Tibial nerve (tissue), 4 donors: ENCODE measurements at regions not wholly inside any gene's neighbourhood (a gene's known extent, or its start where the extent isn't known, plus 50 kb on each side); places are given as distances from the start of the nearest gene placed in this dataset.

Experiments
- DNase-seq, 2 donors: peaks; one replicate each; pipeline ENCODE4 v3.0.0-alpha.2; 2019; ENCODE audit warnings: low spot score in 2 of 2
- H3K27ac ChIP-seq, 4 donors: fragments of 200-600 bp; sonication (generic) in 3 of 4; one replicate each; pipeline ENCODE4 v1.5.1; 2017 to 2019; ENCODE audit warnings: mild to moderate bottlenecking in 1 of 4
- H3K27me3 ChIP-seq, 2 donors: fragments of 200-600 bp; sonication (generic) in 1 of 2; one replicate each; pipeline versions ENCODE4 v1.5.1 to v1.6.0; 2017 to 2019
- H3K36me3 ChIP-seq, 3 donors: fragments of 200-600 bp; sonication (generic); one replicate each; pipeline ENCODE4 v1.5.1; 2018 to 2019
- H3K4me1 ChIP-seq, 4 donors: fragments of 200-600 bp; sonication (generic) in 3 of 4; one replicate each; pipeline ENCODE4 v1.5.1; 2017 to 2019
- H3K4me3 ChIP-seq, 4 donors: fragments of 200-600 bp; sonication (generic) in 3 of 4; one replicate each; pipeline ENCODE4 v1.5.1; 2017 to 2019; ENCODE audit warnings: mild to moderate bottlenecking in 1 of 4, moderate library complexity in 1 of 4
- H3K9me3 ChIP-seq, 4 donors: fragments of 200-600 bp; sonication (generic) in 3 of 4; one replicate each; pipeline ENCODE4 v1.5.1; 2017 to 2019
- EP300 ChIP-seq, 2 donors: sonication (generic); formaldehyde crosslinking; IDR thresholded peaks; one replicate each; pipeline ENCODE4 v1.6.1; 2017; ENCODE audit warnings: antibody characterized with exemption in 2 of 2, mild to moderate bottlenecking in 1 of 2
- POLR2A ChIP-seq, 2 donors: fragments of 450-650 bp; IDR thresholded peaks; one replicate each; pipeline ENCODE4 v1.6.1; 2017; ENCODE audit warnings: antibody characterized with exemption in 2 of 2, mild to moderate bottlenecking in 2 of 2, moderate library complexity in 2 of 2
- WGBS, 2 donors: methylation state at CpG; one replicate each; pipeline ENCODE4 v1.1.5; 2018; 5-methylcytosine and 5-hydroxymethylcytosine counted together
- TF ChIP-seq, protein P1 (sequence below), 5 experiments: fragments of 200-600 bp in 3 of 5; fragments of 450-650 bp in 2 of 5; sonication (generic) in 3 of 5; IDR thresholded peaks; one replicate each; pipeline ENCODE4 v1.5.1; 2016 to 2019; ENCODE audit warnings: antibody characterized with exemption in 5 of 5, mild to moderate bottlenecking in 3 of 5, moderate library complexity in 2 of 5

- H3K27me3 ChIP-seq: no peaks in the 10 kb centered on the region
- H3K27ac ChIP-seq: no peak overlapping the region
- TF ChIP-seq EP300 (IDR thresholded peaks at IDR 0.05) (no peak), POLR2A (IDR thresholded peaks at IDR 0.05) (no peak)
- TF ChIP-seq, protein P1, sequence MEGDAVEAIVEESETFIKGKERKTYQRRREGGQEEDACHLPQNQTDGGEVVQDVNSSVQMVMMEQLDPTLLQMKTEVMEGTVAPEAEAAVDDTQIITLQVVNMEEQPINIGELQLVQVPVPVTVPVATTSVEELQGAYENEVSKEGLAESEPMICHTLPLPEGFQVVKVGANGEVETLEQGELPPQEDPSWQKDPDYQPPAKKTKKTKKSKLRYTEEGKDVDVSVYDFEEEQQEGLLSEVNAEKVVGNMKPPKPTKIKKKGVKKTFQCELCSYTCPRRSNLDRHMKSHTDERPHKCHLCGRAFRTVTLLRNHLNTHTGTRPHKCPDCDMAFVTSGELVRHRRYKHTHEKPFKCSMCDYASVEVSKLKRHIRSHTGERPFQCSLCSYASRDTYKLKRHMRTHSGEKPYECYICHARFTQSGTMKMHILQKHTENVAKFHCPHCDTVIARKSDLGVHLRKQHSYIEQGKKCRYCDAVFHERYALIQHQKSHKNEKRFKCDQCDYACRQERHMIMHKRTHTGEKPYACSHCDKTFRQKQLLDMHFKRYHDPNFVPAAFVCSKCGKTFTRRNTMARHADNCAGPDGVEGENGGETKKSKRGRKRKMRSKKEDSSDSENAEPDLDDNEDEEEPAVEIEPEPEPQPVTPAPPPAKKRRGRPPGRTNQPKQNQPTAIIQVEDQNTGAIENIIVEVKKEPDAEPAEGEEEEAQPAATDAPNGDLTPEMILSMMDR (IDR thresholded peaks at IDR 0.05): no peak
- H3K4me3 ChIP-seq: no peak overlapping the region
- H3K4me1 ChIP-seq: no peaks in the 10 kb centered on the region
- no peak for DNase-seq
- H3K9me3 ChIP-seq: no peaks in the 10 kb centered on the region
- 62% methylated on average over 7 of the region's 7 CpGs for WGBS, 2 donors
- no peaks in the 10 kb centered on the region for H3K36me3 ChIP-seq
These were observed 1458.7 kb downstream of the AACS start for GRCh38 chr12:126523891-126524290.

DNA sequence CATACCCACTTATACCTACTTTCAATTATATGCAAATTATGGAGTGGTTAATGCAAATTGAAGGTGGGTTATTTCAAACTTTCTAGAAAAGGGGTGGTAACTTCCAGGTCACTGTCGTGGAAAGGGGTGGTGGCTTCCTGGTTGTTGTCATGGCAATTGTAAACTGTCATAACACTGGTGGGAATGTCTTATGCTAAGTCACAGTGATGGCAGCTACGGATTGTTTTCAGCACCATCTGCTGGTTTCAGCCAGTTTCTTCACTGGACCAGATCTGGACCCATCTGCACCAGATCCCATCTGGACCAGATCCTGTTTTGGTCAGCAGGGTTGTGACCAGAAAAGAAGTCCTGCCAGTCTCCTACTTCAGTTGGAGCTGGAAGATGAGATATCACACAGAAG, 1469.3 kb downstream of the AACS start:
- Histone ChIP-seq H3K4me3 (no peak overlapping the region), H3K36me3 (no peaks in the 10 kb centered on the region), H3K9me3 (no peaks in the 10 kb centered on the region), H3K27me3 (no peaks in the 10 kb centered on the region), H3K4me1 (no peaks in the 10 kb centered on the region), H3K27ac (no peak overlapping the region)
- WGBS, 2 donors: 77 to 81% methylated on average over 2 of the region's 2 CpGs
- no peak for TF ChIP-seq POLR2A (IDR thresholded peaks at IDR 0.05)
- TF ChIP-seq EP300 (IDR thresholded peaks at IDR 0.05): no peak
- TF ChIP-seq, protein P1 (IDR thresholded peaks at IDR 0.05): no peak
- DNase-seq: no peak

GRCh38 chr12:126534942-126535341, 1469.7 kb downstream of the AACS start:
- WGBS, 2 donors: 69 to 84% methylated on average over 1 of the region's 1 CpG
- no peak overlapping the region for H3K4me3 ChIP-seq
- no peak for DNase-seq
- H3K36me3 ChIP-seq: no peaks in the 10 kb centered on the region
- TF ChIP-seq POLR2A (IDR thresholded peaks at IDR 0.05) (no peak), EP300 (IDR thresholded peaks at IDR 0.05) (no peak)
- TF ChIP-seq, protein P1 (IDR thresholded peaks at IDR 0.05): no peak
- no peaks in the 10 kb centered on the region for H3K4me1 ChIP-seq
- H3K27me3 ChIP-seq: no peaks in the 10 kb centered on the region
- H3K9me3 ChIP-seq: no peaks in the 10 kb centered on the region
- no peak overlapping the region for H3K27ac ChIP-seq

DNA sequence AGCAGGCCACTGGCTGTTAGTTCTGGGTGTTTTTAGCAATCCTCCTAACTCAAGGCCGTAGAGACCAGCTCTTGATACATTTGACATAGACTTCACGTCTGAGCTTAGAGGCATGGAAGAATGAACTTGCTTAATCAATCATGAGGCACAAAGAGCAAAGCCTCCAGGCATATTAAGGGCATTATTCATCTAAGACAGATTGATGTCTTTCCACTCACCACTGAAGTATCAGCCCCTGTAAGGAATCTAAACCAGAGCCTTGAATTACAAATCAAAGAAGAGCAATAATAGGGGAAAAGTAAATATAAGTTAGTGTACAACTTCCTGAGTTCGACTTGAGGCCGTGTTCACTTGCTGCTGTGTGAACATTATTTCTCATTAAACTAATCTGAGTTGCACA, 1470.7 kb downstream of the AACS start:
- H3K4me3 ChIP-seq: no peak overlapping the region
- H3K36me3 ChIP-seq: no peaks in the 10 kb centered on the region
- H3K27me3 ChIP-seq: no peaks in the 10 kb centered on the region
- DNase-seq: no peak
- no peak overlapping the region for H3K27ac ChIP-seq
- no peak for TF ChIP-seq POLR2A (IDR thresholded peaks at IDR 0.05)
- no peak for TF ChIP-seq EP300 (IDR thresholded peaks at IDR 0.05)
- TF ChIP-seq, protein P1 (IDR thresholded peaks at IDR 0.05): no peak
- H3K9me3 ChIP-seq: no peaks in the 10 kb centered on the region
- H3K4me1 ChIP-seq: no peaks in the 10 kb centered on the region
- WGBS, 2 donors: 52 to 59% methylated on average over 4 of the region's 4 CpGs

DNA sequence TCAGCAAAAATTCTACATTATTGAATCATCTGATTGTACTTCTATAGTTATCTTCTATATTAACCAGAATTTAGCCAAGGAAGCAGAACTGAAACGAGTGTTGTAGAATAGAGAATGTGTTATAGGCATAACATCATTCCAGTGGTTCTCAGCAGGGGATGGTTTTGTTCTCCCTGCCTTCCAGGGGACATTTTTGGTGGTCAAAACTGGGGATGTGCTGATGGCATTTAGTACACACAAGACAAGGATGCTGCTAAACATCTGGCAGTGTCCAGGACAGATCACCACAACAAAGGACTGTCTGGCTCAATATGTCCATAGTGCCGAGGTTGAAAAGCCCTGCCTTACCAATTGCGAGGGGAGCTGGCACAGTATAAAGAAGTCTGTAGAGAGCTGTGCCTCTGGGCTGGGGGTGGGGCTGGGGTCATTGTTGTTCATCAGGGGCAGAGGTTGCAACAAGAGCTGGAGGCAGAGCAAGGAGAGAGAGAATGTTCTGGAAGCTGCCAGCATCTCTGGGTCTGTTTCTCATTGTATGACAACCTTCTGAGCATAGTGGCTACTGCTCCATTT, 1472.8 kb downstream of the AACS start:
- Histone ChIP-seq H3K4me3 (no peak overlapping the region), H3K9me3 (no peaks in the 10 kb centered on the region), H3K27ac (no peak overlapping the region), H3K36me3 (no peaks in the 10 kb centered on the region), H3K4me1 (no peaks in the 10 kb centered on the region), H3K27me3 (no peaks in the 10 kb centered on the region)
- TF ChIP-seq, protein P1 (IDR thresholded peaks at IDR 0.05): no peak
- TF ChIP-seq EP300 (IDR thresholded peaks at IDR 0.05): no peak
- no peak for TF ChIP-seq POLR2A (IDR thresholded peaks at IDR 0.05)
- 40 to 44% methylated on average over 3 of the region's 3 CpGs for WGBS, 2 donors
- no peak for DNase-seq
